Endothelial cell of umbilical vein (primary cell): ENCODE measurements at regions not wholly inside any gene's neighbourhood (a gene's known extent, or its start where the extent isn't known, plus 50 kb on each side); places are given as distances from the start of the nearest gene placed in this dataset.

Source experiments
- BruUV-seq: library from RNA; stranded (reverse); fragments of 400-500 nt; replicated peaks from 2 replicates; lab custom pipeline; 2021; lab: Mats Ljungman, UMichigan
- CTCF ChIA-PET: fragments of 300-600, 350-600 bp; sonication (Branson Sonifier 250); formaldehyde crosslinking; loops from one replicate; lab custom pipeline; 2021; ENCODE audit warnings: antibody characterized with exemption, inconsistent platforms; lab: Charles Lee
- POLR2A ChIA-PET: fragments of 300-600, 350-600 bp; sonication (Branson Sonifier 250); formaldehyde crosslinking; loops from one replicate; lab custom pipeline; 2021; ENCODE audit warnings: antibody characterized with exemption, inconsistent platforms; lab: Charles Lee
- DNase-seq: peaks from one replicate; pipeline ENCODE4 v3.0.0-alpha.2; 2011; ENCODE audit warnings: low read depth, low spot score
- FAIRE-seq: peaks from 2 replicates; lab custom pipeline; 2011; peaks lifted over from hg19 to GRCh38; lab: Jason Lieb, UNC
- H2AFZ ChIP-seq: 2 replicates; pipeline ENCODE4 v1.6.0; 2012; ENCODE audit warnings: low read depth, low read length, control low read depth, inconsistent platforms
- H3K27ac ChIP-seq: 2 replicates; pipeline ENCODE4 v1.5.1; 2011; ENCODE audit warnings: low read depth, mild to moderate bottlenecking, control low read depth, low read length, moderate library complexity; ENCODE audit not compliant: insufficient read depth
- H3K27me3 ChIP-seq, 2 experiments: 2 replicates each; pipeline versions ENCODE4 v1.6.0 to v1.6.1; 2011; ENCODE audit warnings: low read length in 2 of 2, mixed read lengths in 1 of 2; ENCODE audit not compliant: control insufficient read depth in 2 of 2, insufficient read depth in 2 of 2
- H3K36me3 ChIP-seq, 2 experiments: 2 replicates in 1 of 2; 3 replicates in 1 of 2; pipeline ENCODE4 v1.5.1; 2011; ENCODE audit warnings: low read length in 2 of 2, mild to moderate bottlenecking in 1 of 2, moderate library complexity in 1 of 2; ENCODE audit not compliant: control insufficient read depth in 2 of 2, insufficient read depth in 2 of 2; ENCODE audit errors: extremely low read depth in 1 of 2
- H3K4me1 ChIP-seq: 3 replicates; pipeline ENCODE4 v1.5.1; 2011; ENCODE audit warnings: mild to moderate bottlenecking, low read length; ENCODE audit not compliant: control insufficient read depth, insufficient read depth; ENCODE audit errors: extremely low read depth
- H3K4me2 ChIP-seq: 2 replicates; pipeline ENCODE4 v1.6.1; 2011; ENCODE audit warnings: low read length, control low read depth, mixed read lengths; ENCODE audit not compliant: insufficient read depth
- H3K4me3 ChIP-seq, 3 experiments: fragments of 200-600 bp in 1 of 3; sonication (generic), shearing (Covaris generic) in 1 of 3; replicated peaks in 1 of 3; 2 replicates each; pipeline ENCODE4 v1.5.1; 2011 to 2016; ENCODE audit warnings: control low read depth in 3 of 3, low read length in 3 of 3, mild to moderate bottlenecking in 2 of 3, inconsistent platforms in 1 of 3, low read depth in 1 of 3, moderate library complexity in 1 of 3; ENCODE audit not compliant: insufficient read depth in 1 of 3
- H3K79me2 ChIP-seq: 2 replicates; pipeline ENCODE4 v1.6.0; 2012; ENCODE audit warnings: low read length, inconsistent platforms; ENCODE audit not compliant: control insufficient read depth, insufficient read depth
- H3K9ac ChIP-seq: replicated peaks from 2 replicates; pipeline ENCODE3; 2011; ENCODE audit warnings: low read length, control low read depth; ENCODE audit not compliant: insufficient read depth; ENCODE audit errors: extremely low read depth
- H3K9me1 ChIP-seq: replicated peaks from 3 replicates; pipeline ENCODE4 v1.6.0; 2011; ENCODE audit warnings: mild to moderate bottlenecking, low read length; ENCODE audit not compliant: control insufficient read depth, insufficient read depth; ENCODE audit errors: extremely low read depth
- H3K9me3 ChIP-seq: replicated peaks from 2 replicates; pipeline ENCODE4 v1.5.1; 2012; ENCODE audit warnings: low read length, inconsistent platforms; ENCODE audit not compliant: control insufficient read depth, insufficient read depth
- H4K20me1 ChIP-seq: replicated peaks from 2 replicates; pipeline ENCODE3; 2011; ENCODE audit warnings: mild to moderate bottlenecking, low read length; ENCODE audit not compliant: control insufficient read depth, insufficient read depth; ENCODE audit errors: extremely low read depth
- CTCF ChIP-seq, 2 donors: IDR thresholded peaks; 1 replicate in 1 of 2; 2 replicates in 1 of 2; pipeline ENCODE4 v1.5.1; 2011; ENCODE audit warnings: low read length in 2 of 2, mild to moderate bottlenecking in 2 of 2, moderate library complexity in 2 of 2, control low read depth in 1 of 2, inconsistent platforms in 1 of 2, low read depth in 1 of 2; ENCODE audit not compliant: insufficient read depth in 1 of 2; ENCODE audit errors: extremely low read depth in 1 of 2
- EZH2 ChIP-seq: IDR thresholded peaks from 2 replicates; pipeline ENCODE4 v1.6.1; 2012; ENCODE audit warnings: borderline replicate concordance, low read depth, mild to moderate bottlenecking, moderate library complexity, low read length, inconsistent platforms; ENCODE audit not compliant: severe bottlenecking
- GATA2 ChIP-seq: IDR thresholded peaks from 2 replicates; pipeline ENCODE4 v1.7.0; 2011; ENCODE audit warnings: low read depth, mild to moderate bottlenecking, moderate library complexity, mixed read lengths, low read length; ENCODE audit not compliant: insufficient read length, insufficient read depth
- MAX ChIP-seq: IDR thresholded peaks from 2 replicates; pipeline ENCODE4 v1.6.1; 2011; ENCODE audit not compliant: insufficient read depth, insufficient read length
- MYC ChIP-seq: IDR thresholded peaks from one replicate; pipeline ENCODE4 v1.6.1; 2011; ENCODE audit warnings: mild to moderate bottlenecking, low read depth, low read length
- dilution Hi-C: fragments of 300-500 bp; cut with MboI; formaldehyde crosslinking; loops from one replicate; pipeline ENCODE4 v1.15.0; 2019; ENCODE audit warnings: low sequenced_read_pairs; ENCODE audit not compliant: extremely low pct_ligation_motif_present
- intact Hi-C: fragments of 100-400 bp; cut with micrococcal nuclease; formaldehyde crosslinking; loops from one replicate; pipeline ENCODE4 v1.10.0; 2022

- dilution Hi-C loops (no loop called here), intact Hi-C loops (no loop called here)
- CTCF ChIA-PET = no interaction called here
- DNase-seq = no peak
- H3K27ac ChIP-seq = no peak overlapping the region
- no peaks in the 10 kb centered on the region for H3K79me2 ChIP-seq
- H4K20me1 ChIP-seq = no peaks in the 10 kb centered on the region
- no TSS peak for BruUV-seq
- POLR2A ChIA-PET = no interaction called here
- no peak overlapping the region for H2AFZ ChIP-seq
- no peaks in the 10 kb centered on the region for H3K27me3 ChIP-seq
- peaks cover 9% of the 10 kb centered on the region for H3K4me1 ChIP-seq
- no peak overlapping the region for H3K4me3 ChIP-seq
- FAIRE-seq = no peak
- H3K4me2 ChIP-seq = no peak overlapping the region
- TF ChIP-seq MAX = no peak
- no peaks in the 10 kb centered on the region for H3K9me3 ChIP-seq
- no peak overlapping the region for H3K9ac ChIP-seq
- H3K36me3 ChIP-seq = no peaks in the 10 kb centered on the region
- no peaks in the 10 kb centered on the region for H3K9me1 ChIP-seq
Observed at GRCh38 chr2:35463805-35464596, 891.6 kb upstream of the CRIM1 start.

GRCh38 chr2:35462226-35462998, 893.2 kb upstream of the CRIM1 start:
- Histone ChIP-seq H3K9me1 (no peaks in the 10 kb centered on the region), H3K4me2 (no peak overlapping the region), H3K4me3 (no peak overlapping the region), H3K27ac (no peak overlapping the region), H2AFZ (no peak overlapping the region), H3K9me3 (no peaks in the 10 kb centered on the region), H3K4me1 (no peaks in the 10 kb centered on the region), H3K27me3 (no peaks in the 10 kb centered on the region), H3K9ac (no peak overlapping the region), H4K20me1 (no peaks in the 10 kb centered on the region), H3K79me2 (no peaks in the 10 kb centered on the region), H3K36me3 (no peaks in the 10 kb centered on the region)
- TF ChIP-seq GATA2 (no peak), EZH2 (no peak), MYC (no peak), CTCF (IDR thresholded peaks at IDR 0.05; ENCODE audit: extremely low read depth in 1 of 2, insufficient read depth in 1 of 2, low read depth in 1 of 2, low read length in 2 of 2) (no peak)
- FAIRE-seq (no peak), DNase-seq (no peak)
- CTCF ChIA-PET = no interaction called here
- BruUV-seq = no TSS peak
- intact Hi-C loops = no loop called here
- dilution Hi-C loops = no loop called here
- POLR2A ChIA-PET = no interaction called here
